ENCODE measurements at regions not wholly inside any gene's neighbourhood (a gene's known extent, or its start where the extent isn't known, plus 50 kb on each side); places are given as distances from the start of the nearest gene placed in this dataset.

DNA sequence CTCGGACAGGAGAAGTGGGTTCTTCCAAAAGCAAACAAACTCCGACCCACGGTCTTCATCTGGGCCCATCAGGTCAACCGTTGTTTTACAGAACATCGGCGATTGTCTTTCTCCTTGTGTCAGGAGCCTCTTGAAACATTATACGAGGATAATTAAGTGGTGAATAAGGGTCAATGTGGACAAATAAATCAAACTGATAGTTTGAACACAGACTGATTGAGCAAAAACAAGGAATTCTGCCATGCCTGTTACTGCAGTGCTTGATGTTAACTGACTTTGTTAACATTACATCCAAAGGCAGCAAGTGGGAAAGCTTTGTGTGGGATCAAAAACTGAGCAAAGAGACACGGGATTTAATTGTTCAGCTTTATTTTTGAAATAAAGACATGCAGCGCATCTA, 101.1 kb upstream of the IFNGR1 start:
- H3K4me3 ChIP-seq (ENCODE audit: low read depth, low read length): no peak overlapping the region
- TF ChIP-seq, protein P1, sequence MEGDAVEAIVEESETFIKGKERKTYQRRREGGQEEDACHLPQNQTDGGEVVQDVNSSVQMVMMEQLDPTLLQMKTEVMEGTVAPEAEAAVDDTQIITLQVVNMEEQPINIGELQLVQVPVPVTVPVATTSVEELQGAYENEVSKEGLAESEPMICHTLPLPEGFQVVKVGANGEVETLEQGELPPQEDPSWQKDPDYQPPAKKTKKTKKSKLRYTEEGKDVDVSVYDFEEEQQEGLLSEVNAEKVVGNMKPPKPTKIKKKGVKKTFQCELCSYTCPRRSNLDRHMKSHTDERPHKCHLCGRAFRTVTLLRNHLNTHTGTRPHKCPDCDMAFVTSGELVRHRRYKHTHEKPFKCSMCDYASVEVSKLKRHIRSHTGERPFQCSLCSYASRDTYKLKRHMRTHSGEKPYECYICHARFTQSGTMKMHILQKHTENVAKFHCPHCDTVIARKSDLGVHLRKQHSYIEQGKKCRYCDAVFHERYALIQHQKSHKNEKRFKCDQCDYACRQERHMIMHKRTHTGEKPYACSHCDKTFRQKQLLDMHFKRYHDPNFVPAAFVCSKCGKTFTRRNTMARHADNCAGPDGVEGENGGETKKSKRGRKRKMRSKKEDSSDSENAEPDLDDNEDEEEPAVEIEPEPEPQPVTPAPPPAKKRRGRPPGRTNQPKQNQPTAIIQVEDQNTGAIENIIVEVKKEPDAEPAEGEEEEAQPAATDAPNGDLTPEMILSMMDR (IDR thresholded peaks at IDR 0.05; ENCODE audit: insufficient read depth, low read depth, low read length): no peak
- no peak for DNase-seq (ENCODE audit: low read depth)
- H3K27me3 ChIP-seq (ENCODE audit: control insufficient read depth, insufficient read depth, low read length): no peaks in the 10 kb centered on the region; the same call in 1 of the 2 replicates
- H3K36me3 ChIP-seq (ENCODE audit: control insufficient read depth, insufficient read depth, low read length): no peaks in the 10 kb centered on the region
- ChIA-PET POLR2A (no interaction called here), CTCF (interaction anchor here (1.1 kb wide), 1 partner anchor 226 kb away, joined by 3 read pairs; no protein-coding TSS in a partner anchor)

DNA sequence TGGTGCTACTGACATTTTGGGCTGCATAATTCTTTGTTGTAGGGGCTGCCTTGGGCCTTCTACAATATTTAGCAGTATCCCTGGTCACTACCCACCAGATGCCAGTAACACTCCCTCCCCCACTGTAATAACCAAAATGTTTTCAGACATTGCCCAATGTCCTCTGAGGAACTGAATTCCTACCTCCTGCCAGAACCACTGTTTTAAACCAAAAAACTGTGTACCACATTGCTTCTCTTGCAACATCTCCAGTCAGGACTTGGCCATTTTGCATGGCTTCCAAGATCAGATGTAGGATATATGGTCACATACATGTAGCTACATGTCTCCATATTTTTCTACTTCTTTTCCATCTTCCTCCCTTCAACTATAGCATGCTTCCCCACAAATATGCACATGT, 97.4 kb upstream of the IFNGR1 start:
- CTCF ChIA-PET: no interaction called here
- TF ChIP-seq, protein P1 (IDR thresholded peaks at IDR 0.05; ENCODE audit: insufficient read depth, low read depth, low read length): no peak
- Histone ChIP-seq H3K27me3 (ENCODE audit: control insufficient read depth, insufficient read depth, low read length) (no peaks in the 10 kb centered on the region; the same call in 1 of the 2 replicates), H3K36me3 (ENCODE audit: control insufficient read depth, insufficient read depth, low read length) (no peaks in the 10 kb centered on the region), H3K4me3 (ENCODE audit: low read depth, low read length) (no peak overlapping the region)
- POLR2A ChIA-PET: no interaction called here
- no peak for DNase-seq (ENCODE audit: low read depth)

DNA sequence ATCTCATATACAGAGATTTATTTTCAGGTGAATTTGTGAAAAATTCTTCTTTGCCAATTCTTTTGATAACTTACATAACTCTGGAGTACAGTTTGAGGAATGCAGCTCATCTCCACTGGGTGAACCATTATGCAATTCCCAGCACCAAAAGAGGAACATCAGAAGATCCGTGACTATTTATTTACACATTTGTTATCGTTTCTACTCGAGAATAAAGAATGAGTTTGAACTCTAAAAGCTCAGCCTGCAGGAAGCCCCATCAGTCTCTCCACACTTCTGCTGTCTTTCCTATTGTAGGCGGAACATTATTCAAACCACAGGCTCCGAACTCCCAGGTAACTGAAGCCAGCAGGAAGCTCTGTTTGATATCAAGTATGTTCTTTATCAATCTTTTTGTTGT, 95.9 kb upstream of the IFNGR1 start:
- TF ChIP-seq, protein P1 (IDR thresholded peaks at IDR 0.05; ENCODE audit: insufficient read depth, low read depth, low read length): no peak
- DNase-seq (ENCODE audit: low read depth): no peak
- ChIA-PET POLR2A (no interaction called here), CTCF (interaction anchor here (0.7 to 3.9 kb wide), 17 partner anchors 9 to 327 kb away, joined by 3 to 34 read pairs (median 5); no protein-coding TSS in a partner anchor)
- H3K36me3 ChIP-seq (ENCODE audit: control insufficient read depth, insufficient read depth, low read length): no peaks in the 10 kb centered on the region
- H3K27me3 ChIP-seq (ENCODE audit: control insufficient read depth, insufficient read depth, low read length): no peaks in the 10 kb centered on the region; the same call in 1 of the 2 replicates
- no peak overlapping the region for H3K4me3 ChIP-seq (ENCODE audit: low read depth, low read length)

DNA sequence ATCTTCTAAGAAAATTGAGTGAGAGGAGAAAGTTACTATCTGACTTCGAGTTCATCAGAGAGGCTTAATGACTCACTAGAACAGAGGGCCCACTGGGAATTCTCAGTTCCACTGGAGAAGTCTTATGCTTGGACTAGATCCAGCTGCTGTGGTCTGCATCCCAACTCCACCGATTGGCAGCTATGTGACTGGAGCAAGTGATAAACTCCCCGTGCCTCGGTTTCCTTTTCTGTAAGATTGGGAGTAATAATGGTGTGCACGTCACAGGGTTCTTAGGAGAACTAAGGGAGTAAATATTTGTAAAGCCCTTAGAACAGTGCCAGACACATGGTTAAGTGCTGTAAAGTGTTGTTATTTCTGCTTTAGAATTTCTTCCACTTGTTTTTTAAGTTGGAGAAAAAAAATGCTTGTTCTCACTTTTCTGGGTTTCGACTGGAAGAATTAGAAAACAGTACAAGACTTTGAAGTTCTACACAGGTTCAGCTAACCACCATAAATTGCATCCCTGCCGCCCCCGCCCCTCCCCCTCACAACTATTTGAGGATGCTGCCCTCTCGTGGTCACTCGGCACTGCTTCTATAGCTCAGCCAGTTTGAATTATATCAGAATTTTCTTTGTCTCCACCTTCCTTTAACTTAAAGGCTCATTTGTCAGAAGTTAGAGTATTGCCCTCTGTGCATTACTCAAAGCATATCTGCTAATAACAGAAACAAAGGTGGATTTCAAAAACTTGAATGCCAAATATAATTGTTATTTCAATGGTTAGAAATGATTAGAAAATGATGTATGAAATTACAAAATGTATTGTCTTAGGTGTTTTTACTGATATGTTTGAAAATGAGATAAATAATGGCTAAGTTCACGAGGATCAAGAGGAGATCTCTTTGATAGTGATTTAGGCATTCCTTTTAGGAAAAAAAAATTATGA, 95.0 kb upstream of the IFNGR1 start:
- H3K4me3 ChIP-seq (ENCODE audit: low read depth, low read length): no peak overlapping the region

DNA sequence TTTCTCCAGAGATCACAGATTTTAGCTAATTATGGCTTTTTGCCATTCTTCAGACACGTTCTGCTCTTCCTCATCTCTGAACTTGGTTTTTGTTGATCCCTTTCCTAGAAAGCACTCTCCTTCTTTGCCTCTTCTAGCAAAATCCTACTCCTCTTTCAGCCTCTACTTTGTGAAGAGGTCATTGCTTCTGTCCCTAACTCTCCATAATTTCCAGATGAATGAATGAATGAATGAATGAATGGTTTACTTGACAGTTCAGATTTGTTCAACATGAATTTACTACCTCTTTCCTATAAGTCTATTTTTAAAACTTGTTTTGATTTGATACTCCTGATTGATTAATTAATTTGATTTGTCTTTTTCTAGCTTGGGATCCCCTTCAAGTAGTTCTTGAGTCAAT, 94.0 kb upstream of the IFNGR1 start:
- CTCF ChIA-PET: interaction anchor here (1.2 to 3.9 kb wide), 14 partner anchors 10 to 329 kb away, joined by 4 to 34 read pairs (median 8); no protein-coding TSS in a partner anchor
- TF ChIP-seq, protein P1 (IDR thresholded peaks at IDR 0.05; ENCODE audit: insufficient read depth, low read depth, low read length): no peak
- DNase-seq (ENCODE audit: low read depth): no peak
- Histone ChIP-seq H3K4me3 (ENCODE audit: low read depth, low read length) (no peak overlapping the region), H3K27me3 (ENCODE audit: control insufficient read depth, insufficient read depth, low read length) (no peaks in the 10 kb centered on the region), H3K36me3 (ENCODE audit: control insufficient read depth, insufficient read depth, low read length) (no peaks in the 10 kb centered on the region)
- POLR2A ChIA-PET: no interaction called here

More for the DNA sequence above, 95.0 kb upstream of the IFNGR1 start:
- TF ChIP-seq, protein P1 (IDR thresholded peaks at IDR 0.05; ENCODE audit: insufficient read depth, low read depth, low read length): peak; percentile 83
- Histone ChIP-seq H3K36me3 (ENCODE audit: control insufficient read depth, insufficient read depth, low read length) (no peaks in the 10 kb centered on the region), H3K27me3 (ENCODE audit: control insufficient read depth, insufficient read depth, low read length) (no peaks in the 10 kb centered on the region)
- ChIA-PET CTCF (interaction anchor here (0.6 to 3.9 kb wide), 33 partner anchors 9 to 522 kb away, joined by 3 to 34 read pairs (median 4); partner anchors contain the start of gene MAP3K5), POLR2A (no interaction called here)
- DNase-seq (ENCODE audit: low read depth): no peak

Data from BJ (cell line).